NOMO-1 treated with dmso at 0.1 percent for 144 hours (cell line): ENCODE measurements at regions not wholly inside any gene's neighbourhood (a gene's known extent, or its start where the extent isn't known, plus 50 kb on each side); places are given as distances from the start of the nearest gene placed in this dataset.

Experiments
- DNase-seq: peaks from one replicate; lab custom pipeline; 2025; ENCODE audit not compliant: unreplicated experiment; lab: John Stamatoyannopoulos, UW

GRCh38 chr2:121123268-121123667 lies 161.7 kb downstream of the TFCP2L1 start:
- DNase-seq: no peak

- no peak for DNase-seq
Observed at GRCh38 chr2:121124330-121124729, 160.7 kb downstream of the TFCP2L1 start.

GRCh38 chr2:121125350-121125749 lies 159.7 kb downstream of the TFCP2L1 start:
- DNase-seq: no peak

- DNase-seq: peak; percentile 21
Observed at GRCh38 chr2:121128741-121129659, 156.0 kb downstream of the TFCP2L1 start.

DNA sequence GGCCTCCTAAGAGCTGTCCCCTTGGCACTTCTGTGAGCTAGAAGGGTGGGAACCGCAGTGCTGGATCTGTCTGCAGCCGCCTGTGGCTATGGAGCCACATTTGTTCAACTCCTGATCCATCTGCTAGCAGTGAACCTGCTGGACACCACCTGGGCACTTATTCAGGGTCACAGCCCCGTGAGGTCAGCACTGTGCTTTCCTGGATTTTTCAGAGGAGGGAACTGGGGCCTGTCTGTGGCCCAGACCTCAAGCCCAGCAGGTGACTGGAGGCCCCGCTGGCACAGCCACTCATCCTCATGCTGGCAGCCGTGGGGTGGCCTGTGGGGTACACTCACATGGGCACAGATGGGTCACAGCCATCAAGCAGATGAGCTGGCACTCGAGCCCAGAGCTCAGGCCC lies 155.3 kb downstream of the TFCP2L1 start:
- DNase-seq: no peak

- DNase-seq: no peak
Observed at GRCh38 chr2:121130301-121130850, 154.6 kb downstream of the TFCP2L1 start.

GRCh38 chr2:121131375-121131774 lies 153.6 kb downstream of the TFCP2L1 start:
- no peak for DNase-seq

GRCh38 chr2:121132054-121132761 lies 152.8 kb downstream of the TFCP2L1 start:
- no peak for DNase-seq

- no peak for DNase-seq
Observed at GRCh38 chr2:121132762-121133107, 152.3 kb downstream of the TFCP2L1 start.

- DNase-seq: no peak
Observed at GRCh38 chr2:121133551-121134319, 151.3 kb downstream of the TFCP2L1 start.

DNA sequence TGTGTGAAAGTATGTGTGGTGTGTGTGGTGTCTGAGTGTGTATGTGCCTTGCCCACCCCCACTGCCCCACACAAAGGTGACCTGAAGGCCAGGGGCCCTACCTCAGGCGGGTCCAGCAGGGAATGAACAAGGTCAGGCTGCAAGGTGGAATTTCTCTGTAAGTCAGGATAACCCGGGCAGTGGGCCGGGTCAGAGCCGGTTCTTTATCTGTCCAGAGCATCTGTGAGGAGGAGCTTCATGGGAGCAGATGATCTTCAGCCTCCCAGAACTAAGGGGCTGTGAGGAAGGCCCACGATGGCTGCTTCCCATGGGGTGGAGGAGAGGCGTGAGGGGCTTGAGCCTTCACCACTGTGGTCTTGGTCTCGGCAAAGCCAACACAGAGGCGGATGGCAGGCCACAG lies 150.3 kb downstream of the TFCP2L1 start:
- DNase-seq: no peak

DNA sequence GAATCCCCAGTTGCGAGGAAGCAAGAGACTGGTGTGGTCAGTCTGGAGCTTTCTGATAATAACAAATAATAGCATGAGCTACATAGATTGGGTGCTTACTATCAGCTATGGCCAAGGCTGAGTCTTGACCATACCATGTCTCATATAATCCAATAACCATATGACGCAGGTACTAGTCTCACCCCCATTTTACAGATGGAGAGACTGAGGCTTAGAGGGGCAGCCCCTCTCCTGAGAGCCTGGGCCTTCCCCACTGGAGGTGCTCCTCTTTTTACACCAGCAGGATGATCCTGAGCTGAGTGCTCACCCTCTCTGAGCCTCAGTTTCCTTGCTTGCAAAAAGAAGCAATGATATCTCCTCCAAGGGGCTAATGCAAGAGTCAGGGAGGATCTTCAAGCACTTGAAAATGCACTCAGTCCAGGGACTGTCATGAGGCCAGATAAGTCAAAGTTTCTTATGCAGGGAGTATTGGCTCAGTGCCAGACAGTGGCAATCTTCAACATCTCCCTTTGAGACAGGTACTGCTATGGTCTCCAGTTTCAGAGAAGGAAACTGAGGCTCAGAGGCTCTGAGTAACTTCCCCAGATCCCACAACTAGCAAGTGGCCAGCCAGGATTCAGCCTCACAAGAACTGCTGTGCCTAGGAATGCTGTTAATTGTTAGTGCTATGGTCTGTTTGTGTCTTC lies 149.7 kb downstream of the TFCP2L1 start:
- DNase-seq: no peak

DNA sequence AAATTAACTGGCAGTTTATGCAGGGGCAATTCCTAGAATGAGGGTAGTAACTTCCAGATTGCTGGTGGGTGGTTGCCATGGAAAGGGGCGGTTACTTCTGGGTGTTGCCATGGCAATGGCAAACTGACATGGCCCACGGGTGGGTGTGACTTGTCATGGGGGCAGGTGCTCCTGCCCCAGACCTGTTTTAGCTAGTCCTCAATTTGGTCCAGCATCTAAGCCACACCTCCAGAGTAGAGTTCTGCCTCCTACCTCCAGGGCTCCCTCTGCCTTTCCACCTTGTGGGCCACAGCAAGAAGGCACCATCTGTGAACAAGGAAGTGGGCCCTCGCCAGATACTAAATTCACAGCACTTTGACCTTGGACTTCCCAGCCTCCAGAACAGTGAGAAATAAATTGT lies 148.7 kb downstream of the TFCP2L1 start:
- no peak for DNase-seq

DNA sequence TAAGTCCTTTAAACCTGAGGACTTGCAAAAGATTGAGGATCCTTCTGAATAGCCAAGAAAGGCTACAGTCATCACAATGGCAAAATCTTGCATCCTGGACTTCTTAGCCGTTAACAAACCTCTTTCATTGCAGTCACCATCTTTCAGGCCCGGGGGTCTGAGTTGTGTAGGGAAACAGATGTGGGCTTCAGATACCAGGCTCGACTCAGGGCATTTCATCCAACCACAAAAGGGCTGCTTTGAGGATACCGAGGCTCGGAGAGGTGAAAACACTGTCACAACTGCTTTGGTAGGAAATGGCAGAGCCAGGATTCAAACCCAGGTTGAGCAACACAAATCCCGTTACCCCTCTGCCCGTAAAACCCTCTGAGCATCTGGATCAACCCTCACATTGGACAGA lies 147.4 kb downstream of the TFCP2L1 start:
- DNase-seq: no peak

GRCh38 chr2:121140734-121141133 lies 144.3 kb downstream of the TFCP2L1 start:
- DNase-seq: no peak

DNA sequence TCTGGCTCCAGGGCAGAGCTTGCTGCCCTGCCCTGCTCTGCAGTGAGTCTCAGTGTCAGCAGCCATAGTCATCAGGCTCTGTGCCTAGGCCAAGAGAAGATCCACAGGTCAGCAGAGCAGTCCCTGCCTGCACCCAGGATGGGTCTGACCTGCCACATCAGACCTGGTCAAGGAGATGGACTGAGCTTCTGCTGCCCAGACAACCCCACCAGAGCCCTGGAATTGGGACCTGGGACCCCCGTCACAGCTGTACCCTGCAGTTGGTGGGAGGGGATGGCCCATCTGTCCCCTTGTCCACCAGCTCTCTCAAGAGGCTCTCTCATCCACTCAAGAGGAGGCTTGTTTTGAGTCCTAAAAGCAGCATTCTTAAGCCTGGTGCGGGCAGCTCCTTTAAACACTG lies 142.6 kb downstream of the TFCP2L1 start:
- DNase-seq: no peak

- no peak for DNase-seq
Observed at GRCh38 chr2:121144111-121144510, 140.9 kb downstream of the TFCP2L1 start.

GRCh38 chr2:121146630-121147029 lies 138.4 kb downstream of the TFCP2L1 start:
- DNase-seq: no peak

- DNase-seq: no peak
Observed at GRCh38 chr2:121147766-121148165, 137.2 kb downstream of the TFCP2L1 start.

DNA sequence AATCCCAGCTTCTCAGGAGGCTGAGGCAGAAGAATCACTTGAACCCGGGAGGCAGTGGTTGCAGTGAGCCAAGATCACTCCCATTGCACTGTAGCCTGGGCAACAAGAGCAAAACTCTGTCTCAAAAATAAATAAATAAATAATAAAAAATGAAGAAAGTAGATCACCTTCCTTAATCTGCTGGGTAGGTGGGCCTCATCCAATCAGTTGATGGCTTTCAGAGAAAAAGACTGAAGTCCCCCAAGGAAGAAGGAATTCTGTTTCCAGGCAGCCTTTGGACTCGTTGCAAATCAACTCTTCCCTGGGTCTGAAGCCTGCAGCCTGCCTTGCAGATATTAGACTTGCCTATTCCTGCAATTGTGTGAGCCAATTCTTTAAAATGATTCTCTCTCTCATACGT lies 136.5 kb downstream of the TFCP2L1 start:
- no peak for DNase-seq

DNA sequence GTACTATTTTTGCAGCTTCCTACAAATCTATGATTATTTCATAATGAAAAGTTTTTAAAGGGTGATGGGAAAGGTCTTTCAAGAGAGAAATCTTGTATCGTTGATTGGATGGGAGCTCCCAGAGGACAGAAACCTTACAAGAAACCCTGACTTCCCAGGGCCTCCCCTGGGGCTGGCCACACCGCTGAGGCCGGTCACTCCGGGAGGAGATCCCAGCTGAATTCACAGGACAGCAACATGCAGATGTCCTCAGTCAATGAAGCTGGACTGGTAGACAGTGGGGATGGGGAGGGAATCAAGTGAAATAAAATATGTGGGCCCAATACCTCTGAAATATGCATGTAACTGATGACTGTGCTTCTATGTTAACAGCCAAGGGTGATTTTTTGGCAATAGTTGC lies 135.6 kb downstream of the TFCP2L1 start:
- no peak for DNase-seq
